IPS-15b (cell line): ENCODE measurements at regions not wholly inside any gene's neighbourhood (a gene's known extent, or its start where the extent isn't known, plus 50 kb on each side); places are given as distances from the start of the nearest gene placed in this dataset.

ENCODE experiments used
- H3K27me3 ChIP-seq: one replicate; pipeline ENCODE4 v1.6.1; 2013; ENCODE audit warnings: low read length; ENCODE audit not compliant: control insufficient read depth, insufficient read depth
- H3K36me3 ChIP-seq: one replicate; pipeline ENCODE4 v1.6.1; 2013; ENCODE audit warnings: low read length; ENCODE audit not compliant: control insufficient read depth, insufficient read depth
- H3K4me1 ChIP-seq: one replicate; pipeline ENCODE4 v1.6.1; 2013; ENCODE audit warnings: mild to moderate bottlenecking, low read length; ENCODE audit not compliant: control insufficient read depth, insufficient read depth
- H3K4me3 ChIP-seq: one replicate; pipeline ENCODE4 v1.5.1; 2013; ENCODE audit warnings: low read depth, low read length
- H3K9ac ChIP-seq: one replicate; pipeline ENCODE4 v1.6.1; 2013; ENCODE audit warnings: low read depth, mild to moderate bottlenecking, low read length
- H3K9me3 ChIP-seq: one replicate; pipeline ENCODE4 v1.6.1; 2013; ENCODE audit warnings: mild to moderate bottlenecking, low read length; ENCODE audit not compliant: control insufficient read depth, insufficient read depth

DNA sequence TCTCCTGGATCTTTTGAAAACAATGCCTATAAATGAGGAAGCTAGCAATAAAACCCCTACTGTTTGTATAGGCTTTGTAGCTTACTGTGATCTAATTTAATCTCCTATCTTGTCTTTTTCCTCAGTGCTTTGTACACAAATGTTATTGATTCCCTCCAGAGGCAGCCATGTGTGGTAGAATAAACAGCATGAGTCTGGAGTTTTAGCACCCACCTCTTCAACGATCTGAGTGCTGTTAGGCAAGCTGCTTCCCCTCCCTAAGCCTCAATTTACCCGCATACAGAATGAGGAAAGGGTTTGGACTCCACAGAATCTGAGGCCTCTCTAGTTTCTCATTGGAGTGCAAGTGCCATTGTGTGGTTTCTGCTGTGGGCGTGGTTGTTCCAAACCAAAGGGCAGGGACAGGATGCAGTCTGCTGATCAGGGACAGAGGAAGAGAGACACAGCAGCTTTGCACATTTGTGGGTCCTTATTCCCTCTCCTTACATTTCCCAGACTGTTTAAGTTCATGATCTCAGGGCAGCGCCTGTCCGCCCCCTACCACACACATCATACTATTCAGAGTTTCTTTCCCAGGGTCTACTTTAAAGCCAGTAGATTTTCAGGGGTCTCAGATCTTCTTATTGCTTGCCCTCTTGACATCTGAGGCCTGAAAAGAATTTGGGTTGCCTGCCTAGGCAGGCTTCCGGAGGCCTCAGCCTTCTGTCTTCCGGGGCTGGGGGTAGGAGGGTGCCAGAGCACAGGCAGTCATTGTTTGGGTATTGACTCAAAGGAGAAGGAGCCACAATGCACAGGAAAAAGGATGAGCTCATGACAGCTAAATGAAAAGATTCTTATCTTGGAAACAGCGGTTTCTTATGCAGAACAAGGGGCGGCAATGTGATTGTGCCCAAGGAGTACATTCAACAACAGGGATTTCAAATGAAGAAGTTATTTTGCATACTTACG, 114.9 kb upstream of the TEX13D start:
- Histone ChIP-seq H3K4me1 (peaks cover 23% of the 10 kb centered on the region), H3K4me3 (no peak overlapping the region), H3K9me3 (no peaks in the 10 kb centered on the region), H3K27me3 (no peaks in the 10 kb centered on the region), H3K36me3 (no peaks in the 10 kb centered on the region), H3K9ac (no peak overlapping the region)

DNA sequence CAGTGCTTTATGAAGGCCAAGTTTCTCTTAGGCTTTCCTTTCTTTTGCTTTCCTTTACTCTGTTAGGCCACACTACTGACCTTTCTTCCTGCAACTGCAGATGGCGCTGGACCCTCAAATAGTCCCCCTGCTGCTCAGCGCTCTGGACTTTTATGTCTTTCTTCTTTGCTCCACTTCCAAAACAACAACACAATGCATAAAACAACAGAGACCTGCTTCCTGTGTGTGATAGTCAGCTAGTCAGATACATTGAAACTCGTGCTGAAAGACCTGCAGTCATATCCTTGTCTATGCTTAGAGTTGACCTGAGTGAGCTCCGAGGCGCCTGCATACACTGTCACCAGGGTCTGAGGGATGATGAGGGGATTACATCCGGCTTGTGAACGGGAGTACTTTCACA, 108.9 kb upstream of the TEX13D start:
- Histone ChIP-seq H3K36me3 (no peaks in the 10 kb centered on the region), H3K27me3 (peaks cover 11% of the 10 kb centered on the region), H3K9ac (no peak overlapping the region), H3K4me1 (peaks cover 11% of the 10 kb centered on the region), H3K9me3 (no peaks in the 10 kb centered on the region), H3K4me3 (no peak overlapping the region)

DNA sequence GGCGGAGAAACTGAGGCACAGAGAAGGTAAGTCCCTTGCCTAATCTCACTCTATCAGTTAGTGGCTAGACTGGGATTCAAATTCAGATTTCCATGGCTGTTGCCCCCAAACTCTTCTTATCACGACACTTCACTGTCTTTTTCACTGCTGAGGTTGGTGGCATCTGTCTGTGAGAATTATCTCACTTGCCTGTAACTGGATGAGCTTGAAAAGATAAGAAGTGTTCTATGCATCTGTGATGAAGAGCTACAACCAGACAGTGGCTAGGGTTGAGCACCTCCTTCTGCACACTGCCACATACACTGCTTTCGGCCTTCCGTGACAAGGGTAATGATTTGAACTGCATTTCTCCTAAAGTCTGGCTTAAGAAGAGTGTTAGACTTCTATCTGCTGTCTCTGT, 107.9 kb upstream of the TEX13D start:
- no peak overlapping the region for H3K4me3 ChIP-seq
- no peaks in the 10 kb centered on the region for H3K9me3 ChIP-seq
- no peak overlapping the region for H3K9ac ChIP-seq
- H3K36me3 ChIP-seq: no peaks in the 10 kb centered on the region
- peaks cover 13% of the 10 kb centered on the region for H3K27me3 ChIP-seq
- peaks cover 14% of the 10 kb centered on the region for H3K4me1 ChIP-seq

DNA sequence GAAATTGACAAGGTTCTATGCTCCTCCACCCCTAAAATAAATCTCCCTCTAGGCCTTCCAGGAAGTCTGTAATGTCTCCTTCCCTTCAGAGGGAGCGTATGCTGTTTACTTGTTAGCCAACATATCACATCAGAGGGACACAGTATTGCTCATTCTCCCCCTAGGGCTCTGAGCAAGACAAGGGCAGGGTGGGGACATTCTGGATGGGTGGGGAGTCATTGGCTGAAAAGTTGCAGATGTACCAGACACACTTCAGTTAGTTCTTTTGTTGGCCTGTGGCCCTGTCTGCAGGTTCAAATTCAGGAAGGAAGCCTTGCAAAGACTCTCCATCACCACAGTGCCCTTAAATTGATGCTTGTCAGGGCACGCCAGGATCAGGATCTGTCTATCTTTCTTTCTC, 106.3 kb upstream of the TEX13D start:
- no peaks in the 10 kb centered on the region for H3K9me3 ChIP-seq
- peaks cover 25% of the 10 kb centered on the region for H3K4me1 ChIP-seq
- H3K36me3 ChIP-seq: no peaks in the 10 kb centered on the region
- no peak overlapping the region for H3K9ac ChIP-seq
- no peak overlapping the region for H3K4me3 ChIP-seq
- peaks cover 14% of the 10 kb centered on the region for H3K27me3 ChIP-seq

DNA sequence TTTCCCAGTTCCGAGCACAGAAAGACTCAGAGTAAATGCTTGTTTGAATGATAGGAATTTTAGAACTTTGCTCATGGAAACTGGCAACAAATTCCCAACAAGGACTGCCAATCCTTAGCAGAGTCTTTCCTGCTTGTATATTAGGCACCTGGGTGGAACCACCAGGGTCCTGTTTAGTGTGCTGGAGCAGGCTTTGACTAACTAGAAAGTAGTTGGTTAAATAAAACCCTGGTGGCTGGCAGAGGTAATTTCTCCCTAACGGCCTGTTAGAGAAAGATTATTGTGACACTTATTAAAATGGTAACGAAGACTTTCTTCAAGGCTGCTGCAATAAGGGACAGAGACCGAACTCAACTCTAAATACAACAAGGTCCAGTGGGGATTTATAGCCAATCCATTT, 103.6 kb upstream of the TEX13D start:
- Histone ChIP-seq H3K9me3 (no peaks in the 10 kb centered on the region), H3K9ac (no peak overlapping the region), H3K27me3 (peaks cover 19% of the 10 kb centered on the region), H3K36me3 (no peaks in the 10 kb centered on the region), H3K4me1 (peaks cover 37% of the 10 kb centered on the region), H3K4me3 (peak overlapping the region; percentile 11)

DNA sequence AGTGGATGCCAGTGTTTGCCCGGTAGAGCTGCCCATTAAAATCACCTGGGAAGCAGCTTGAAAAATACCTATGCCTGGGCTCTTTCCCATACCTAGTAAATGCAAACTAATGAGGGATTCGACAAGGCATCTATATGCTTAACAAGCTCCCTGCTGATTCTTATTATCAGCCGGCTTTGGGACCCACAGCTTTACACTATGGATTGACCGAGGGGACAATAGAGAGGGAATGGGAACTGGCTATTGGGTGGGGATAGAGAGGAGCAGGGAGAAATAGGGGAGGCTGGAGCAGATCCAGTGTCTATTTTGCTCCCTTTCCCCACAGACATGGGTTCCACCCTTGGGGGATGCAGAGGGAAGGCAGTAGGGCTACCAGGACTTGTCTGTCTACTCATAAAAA, 103.1 kb upstream of the TEX13D start:
- H3K36me3 ChIP-seq: no peaks in the 10 kb centered on the region
- peaks cover 21% of the 10 kb centered on the region for H3K27me3 ChIP-seq
- peak overlapping the region; percentile 11 for H3K4me3 ChIP-seq
- H3K4me1 ChIP-seq: peaks cover 37% of the 10 kb centered on the region
- no peaks in the 10 kb centered on the region for H3K9me3 ChIP-seq
- no peak overlapping the region for H3K9ac ChIP-seq

DNA sequence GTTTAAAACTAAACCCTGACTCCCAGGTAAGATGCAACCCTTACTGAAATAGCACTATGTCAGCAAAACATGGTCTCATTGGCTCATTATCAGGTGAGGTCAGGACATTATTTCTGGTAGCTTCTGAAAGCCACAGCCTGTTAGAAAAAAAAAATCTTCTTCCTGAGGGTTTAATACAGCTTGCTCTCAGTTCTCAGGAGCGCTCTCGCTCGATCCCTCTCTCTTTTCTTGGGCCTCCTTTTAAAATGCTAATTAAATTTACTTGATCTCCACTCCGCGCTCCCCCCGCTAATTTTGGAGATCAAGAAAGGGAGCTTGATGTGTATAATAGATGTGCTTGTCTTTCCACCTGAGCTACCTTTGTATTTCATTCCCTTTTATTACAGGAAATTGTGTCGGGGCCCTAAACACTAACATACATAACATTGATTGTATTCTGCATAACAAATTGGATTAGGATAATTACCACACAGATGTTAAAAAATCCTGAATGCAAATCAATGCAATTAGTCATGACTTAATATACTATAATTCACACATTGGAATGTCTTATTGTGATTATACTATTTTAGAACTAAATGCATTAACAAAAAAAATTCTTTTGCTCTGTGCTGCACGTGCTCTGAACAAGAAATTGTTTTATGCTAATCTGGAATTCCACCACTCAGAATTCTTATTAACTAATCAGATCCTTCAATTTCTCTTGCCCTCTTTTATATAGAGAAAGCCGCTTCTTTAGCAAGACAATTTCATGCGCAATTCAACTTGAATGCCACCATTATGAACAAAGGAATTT, 101.6 kb upstream of the TEX13D start:
- Histone ChIP-seq H3K9me3 (no peaks in the 10 kb centered on the region), H3K27me3 (peaks cover 18% of the 10 kb centered on the region), H3K4me3 (peak overlapping the region; percentile 10), H3K4me1 (peaks cover 37% of the 10 kb centered on the region), H3K9ac (no peak overlapping the region), H3K36me3 (no peaks in the 10 kb centered on the region)

DNA sequence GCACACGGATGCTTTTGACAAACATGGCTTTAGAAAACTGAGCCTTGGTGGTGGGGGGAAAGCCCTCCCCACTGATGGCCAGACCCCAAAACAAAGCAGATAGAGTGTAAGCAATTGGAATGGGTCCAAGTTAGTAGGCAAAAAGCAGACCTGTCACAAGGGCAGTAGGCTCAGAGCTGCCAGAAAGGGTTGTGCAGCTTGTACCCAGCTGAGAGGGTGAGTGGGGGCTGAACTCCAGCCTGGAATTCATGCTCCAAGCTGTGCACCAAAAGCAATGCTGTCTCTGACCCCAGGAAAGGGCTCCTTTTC, 101.1 kb upstream of the TEX13D start:
- H3K36me3 ChIP-seq: no peaks in the 10 kb centered on the region
- H3K4me1 ChIP-seq: peaks cover 37% of the 10 kb centered on the region
- H3K9me3 ChIP-seq: no peaks in the 10 kb centered on the region
- no peak overlapping the region for H3K4me3 ChIP-seq
- H3K9ac ChIP-seq: no peak overlapping the region
- peaks cover 17% of the 10 kb centered on the region for H3K27me3 ChIP-seq

DNA sequence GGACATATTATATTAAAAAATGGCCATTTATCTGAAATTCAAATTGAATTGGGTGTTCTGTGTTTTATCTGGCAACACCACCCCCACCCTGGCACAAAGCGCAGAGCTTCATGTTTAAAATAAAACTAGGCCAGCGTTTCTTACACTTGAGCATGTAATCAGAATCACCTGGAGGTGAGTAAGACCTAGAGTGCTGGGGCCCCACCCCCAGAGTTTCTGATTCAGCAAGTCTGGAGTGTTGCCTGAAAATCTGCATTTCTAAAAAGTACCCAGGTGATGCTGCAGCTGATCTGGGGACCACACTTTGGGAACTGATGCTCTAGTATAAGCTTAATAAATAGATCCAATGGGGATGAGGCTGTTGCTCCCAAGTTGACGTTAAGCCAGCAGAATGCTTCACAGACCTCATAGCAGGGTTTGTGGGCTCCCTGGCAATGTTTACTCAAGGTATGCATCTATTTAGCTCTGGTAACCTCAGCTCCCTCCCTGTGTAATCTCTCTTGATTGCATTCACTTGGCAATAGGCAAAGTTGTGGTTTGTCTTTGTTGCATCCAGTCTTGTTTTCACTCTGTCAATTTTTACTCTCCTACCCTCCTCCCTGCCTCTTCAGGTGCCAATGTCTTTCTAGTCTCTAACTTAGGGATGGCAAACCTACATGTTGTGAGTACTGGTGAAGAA, 99.8 kb upstream of the TEX13D start:
- H3K4me1 ChIP-seq: peaks cover 37% of the 10 kb centered on the region
- H3K9me3 ChIP-seq: no peaks in the 10 kb centered on the region
- H3K36me3 ChIP-seq: no peaks in the 10 kb centered on the region
- peaks cover 19% of the 10 kb centered on the region for H3K27me3 ChIP-seq
- no peak overlapping the region for H3K4me3 ChIP-seq
- no peak overlapping the region for H3K9ac ChIP-seq

DNA sequence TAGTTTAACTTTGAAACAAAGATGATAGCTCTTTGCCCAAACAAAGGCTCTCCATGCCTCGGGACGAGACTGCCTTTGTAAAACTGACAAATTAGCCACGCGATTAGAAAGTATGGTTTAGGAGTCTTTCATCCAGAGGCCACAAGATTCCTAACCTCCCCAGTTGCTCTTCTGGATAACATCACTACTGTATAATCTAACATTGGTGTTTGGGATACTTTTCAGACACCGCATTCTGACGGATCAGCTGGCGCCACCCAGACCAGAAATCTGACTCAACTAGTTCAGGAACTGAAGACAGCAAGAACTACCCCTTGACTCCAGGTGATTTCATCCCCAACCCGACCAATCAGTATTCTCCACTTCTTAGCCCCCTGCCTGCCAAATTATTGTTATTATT, 98.1 kb upstream of the TEX13D start:
- Histone ChIP-seq H3K27me3 (peaks cover 22% of the 10 kb centered on the region), H3K4me1 (peaks cover 25% of the 10 kb centered on the region), H3K36me3 (no peaks in the 10 kb centered on the region), H3K9me3 (no peaks in the 10 kb centered on the region), H3K9ac (no peak overlapping the region), H3K4me3 (no peak overlapping the region)

DNA sequence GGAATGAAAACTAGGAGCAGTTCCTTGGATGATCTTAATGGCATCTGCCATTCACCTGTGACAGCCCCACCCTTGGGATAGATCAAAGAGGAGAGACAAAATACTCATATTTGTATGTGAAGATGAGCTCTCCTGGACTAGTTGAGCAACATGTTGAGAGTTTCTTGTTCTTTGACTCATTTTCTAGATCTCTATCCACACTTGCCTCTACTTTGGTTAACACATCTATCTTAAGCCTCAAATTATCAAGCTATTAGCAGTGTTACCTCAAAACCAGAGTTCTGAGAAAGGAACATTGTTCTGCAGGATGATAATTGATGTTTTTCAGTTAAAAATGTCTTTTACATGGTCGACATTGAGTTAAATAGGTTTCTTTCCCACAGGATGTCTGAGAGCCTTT, 94.2 kb upstream of the TEX13D start:
- Histone ChIP-seq H3K4me1 (no peaks in the 10 kb centered on the region), H3K27me3 (peaks cover 15% of the 10 kb centered on the region), H3K4me3 (no peak overlapping the region), H3K9ac (no peak overlapping the region), H3K9me3 (no peaks in the 10 kb centered on the region), H3K36me3 (no peaks in the 10 kb centered on the region)
